Retinal pigment epithelial cell (primary cell): ENCODE measurements at regions not wholly inside any gene's neighbourhood (a gene's known extent, or its start where the extent isn't known, plus 50 kb on each side); places are given as distances from the start of the nearest gene placed in this dataset.

Experiments
- DNase-seq: peaks from one replicate; pipeline ENCODE4 v3.0.0-alpha.2; 2010; ENCODE audit warnings: low read depth
- H3K4me3 ChIP-seq: 2 replicates; pipeline ENCODE4 v1.5.1; 2011; ENCODE audit warnings: mild to moderate bottlenecking, low read length, control low read depth, moderate library complexity
- CTCF ChIP-seq: conservative IDR thresholded peaks from 2 replicates; pipeline ENCODE4 v1.5.1; 2011; ENCODE audit warnings: low read depth, low read length, control low read depth, inconsistent platforms

DNA sequence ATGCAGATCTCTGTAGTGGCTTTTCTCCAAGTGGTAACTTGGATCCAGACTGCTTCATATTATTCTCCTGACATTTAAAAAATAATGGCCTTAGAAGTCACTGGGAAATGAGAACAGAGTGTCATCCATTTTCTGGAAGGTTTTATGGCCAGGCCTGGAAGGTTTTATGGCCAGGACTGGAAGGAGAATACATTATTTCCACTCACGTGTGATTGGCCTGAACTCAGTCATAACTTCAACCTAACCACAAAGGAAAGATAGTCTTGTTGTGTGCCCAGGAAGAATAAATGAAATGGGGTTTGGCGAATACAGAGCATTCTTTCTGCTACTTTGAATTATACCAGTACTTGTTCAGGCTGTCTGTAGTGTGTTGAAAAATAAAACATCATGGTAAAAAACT is 360.9 kb downstream of the GPAM start:
- no peak for DNase-seq
- no peak for TF ChIP-seq CTCF
- no peak overlapping the region for H3K4me3 ChIP-seq

GRCh38 chr10:111824128-111824527 is 359.4 kb downstream of the GPAM start:
- no peak for TF ChIP-seq CTCF
- H3K4me3 ChIP-seq = no peak overlapping the region

DNA sequence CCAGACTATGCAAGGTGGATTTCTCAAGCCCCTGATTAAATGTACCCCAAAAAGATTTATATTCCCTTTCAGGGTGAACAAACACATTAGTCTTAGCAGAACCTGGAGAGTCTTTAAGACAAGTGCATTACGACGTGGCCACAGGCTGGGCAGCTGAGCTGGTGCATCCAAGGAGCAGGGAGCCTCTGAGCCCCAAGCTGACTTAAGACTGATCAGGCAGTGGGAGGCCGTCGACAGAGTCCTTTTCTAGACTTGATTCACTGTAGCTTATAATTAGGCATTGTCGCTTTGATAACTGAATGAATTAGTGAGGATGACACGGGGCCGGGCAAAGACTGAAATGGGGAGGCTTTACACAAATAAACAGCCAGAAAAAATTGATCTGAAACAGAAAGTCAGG is 353.2 kb downstream of the GPAM start:
- TF ChIP-seq CTCF = no peak
- no peak for DNase-seq
- H3K4me3 ChIP-seq = no peak overlapping the region

More at GRCh38 chr10:111824128-111824527, 359.4 kb downstream of the GPAM start:
- DNase-seq = no peak

DNA sequence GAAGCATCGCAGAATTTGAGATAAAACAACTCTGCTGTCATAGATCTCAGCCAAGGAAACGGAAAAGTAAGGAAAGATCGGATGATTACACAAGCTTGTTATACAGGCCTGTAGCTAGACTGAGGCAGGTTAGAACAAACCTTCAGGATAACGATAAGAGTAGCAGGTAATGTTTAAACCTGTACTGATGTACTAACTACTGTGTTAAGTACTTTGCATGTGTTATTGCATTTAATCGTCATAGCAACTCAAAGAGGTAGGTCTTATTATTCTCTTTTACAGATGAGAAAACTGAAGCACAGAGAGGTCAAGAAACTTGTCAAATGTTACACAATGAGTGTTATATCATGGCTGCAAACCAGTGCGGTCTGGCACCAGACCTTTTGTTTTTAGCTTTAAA is 352.5 kb downstream of the GPAM start:
- no peak for TF ChIP-seq CTCF
- H3K4me3 ChIP-seq = no peak overlapping the region
- DNase-seq = no peak

- TF ChIP-seq CTCF = no peak
- no peak for DNase-seq
- H3K4me3 ChIP-seq = no peak overlapping the region
Observed at GRCh38 chr10:111833251-111833650, 350.3 kb downstream of the GPAM start.

DNA sequence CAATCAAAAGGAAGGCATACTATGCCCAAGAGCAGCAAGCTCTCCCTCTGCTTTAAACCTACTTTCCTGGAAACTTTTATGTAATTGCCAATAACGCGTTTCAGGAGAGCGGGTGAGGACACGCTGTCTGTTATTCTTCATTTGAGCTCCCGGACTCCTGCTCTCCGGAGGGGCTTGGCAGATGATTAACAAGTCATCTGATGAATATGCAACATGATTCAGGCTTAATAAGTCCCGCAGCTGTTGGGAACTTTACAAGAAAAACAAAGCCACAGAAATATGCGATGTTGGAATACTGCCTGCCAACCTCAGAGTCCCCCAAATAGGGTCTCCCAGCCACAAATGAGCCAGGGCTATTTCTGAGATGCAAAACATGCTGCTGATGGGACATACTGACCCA is 348.0 kb downstream of the GPAM start:
- no peak overlapping the region for H3K4me3 ChIP-seq
- TF ChIP-seq CTCF = no peak

GRCh38 chr10:111836064-111836463 is 347.5 kb downstream of the GPAM start:
- DNase-seq = no peak
- no peak for TF ChIP-seq CTCF
- H3K4me3 ChIP-seq = no peak overlapping the region

More for the DNA sequence above, 348.0 kb downstream of the GPAM start:
- DNase-seq = peak; percentile 89
